Natural killer cell (primary cell): ENCODE measurements at regions not wholly inside any gene's neighbourhood (a gene's known extent, or its start where the extent isn't known, plus 50 kb on each side); places are given as distances from the start of the nearest gene placed in this dataset.
A peak's percentile ranks its signal among the peaks of the same experiment; 100 is the strongest.

Source experiments
- ATAC-seq, 3 donors: fragments of 150-1000 bp in 2 of 3; fragments of 200-7000 bp in 1 of 3; cut with Tn5 transposase; 1 replicate in 1 of 3; 2 replicates in 2 of 3; pipeline ENCODE4 v1.10.0; 2021; ENCODE audit warnings: mild to moderate bottlenecking in 2 of 3, moderate library complexity in 2 of 3
- DNase-seq, 2 donors: peaks; one replicate each; pipeline versions ENCODE4 v3.0.0 to v3.0.0-alpha.2; 2013 to 2021; ENCODE audit warnings: mixed read lengths in 1 of 2
- H3K27ac ChIP-seq: one replicate; pipeline ENCODE4 v1.5.1; 2013; ENCODE audit warnings: mild to moderate bottlenecking, low read length
- H3K27me3 ChIP-seq: one replicate; pipeline ENCODE4 v1.6.1; 2013; ENCODE audit warnings: low read length; ENCODE audit not compliant: control insufficient read depth, insufficient read depth
- H3K36me3 ChIP-seq: one replicate; pipeline ENCODE4 v1.6.1; 2013; ENCODE audit warnings: low read length; ENCODE audit not compliant: control insufficient read depth, insufficient read depth
- H3K4me1 ChIP-seq: one replicate; pipeline ENCODE4 v1.6.1; 2013; ENCODE audit warnings: low read length; ENCODE audit not compliant: control insufficient read depth, insufficient read depth
- H3K4me3 ChIP-seq: one replicate; pipeline ENCODE4 v1.5.1; 2013; ENCODE audit warnings: low read length
- H3K9me3 ChIP-seq: one replicate; pipeline ENCODE4 v1.6.1; 2013; ENCODE audit warnings: low read length; ENCODE audit not compliant: control insufficient read depth, insufficient read depth
- H3K27ac Mint-ChIP-seq, 2 donors: one replicate each; pipeline ENCODE4 v1.8.0; 2022; ENCODE audit warnings: mild to moderate bottlenecking in 2 of 2, mixed read lengths in 2 of 2, moderate library complexity in 1 of 2
- H3K27me3 Mint-ChIP-seq, 2 donors: one replicate each; pipeline ENCODE4 v1.8.0; 2022; ENCODE audit warnings: low read depth in 2 of 2, mixed read lengths in 2 of 2
- H3K36me3 Mint-ChIP-seq: one replicate; pipeline ENCODE4 v1.8.0; 2022; ENCODE audit warnings: mixed read lengths
- H3K4me1 Mint-ChIP-seq, 2 donors: one replicate each; pipeline ENCODE4 v1.8.0; 2022; ENCODE audit warnings: mixed read lengths in 2 of 2
- H3K4me3 Mint-ChIP-seq: one replicate; pipeline ENCODE4 v1.8.0; 2022; ENCODE audit warnings: mild to moderate bottlenecking, moderate library complexity, mixed read lengths
- H3K9me3 Mint-ChIP-seq, 2 donors: one replicate each; pipeline ENCODE4 v1.8.0; 2022; ENCODE audit warnings: mixed read lengths in 2 of 2
- WGBS: methylation state at CpG from one replicate; pipeline ENCODE4 v1.1.7; 2013; ENCODE audit warnings: missing lambda C conversion rate; ENCODE audit not compliant: insufficient coverage; 5-methylcytosine and 5-hydroxymethylcytosine counted together
- intact Hi-C: fragments of 100-400 bp; cut with micrococcal nuclease; formaldehyde crosslinking; loops from one replicate; pipeline ENCODE4 v1.14.2; 2022
- TF ChIP-seq, protein P1 (sequence below): fragments of 200-600 bp; IDR thresholded peaks from one replicate; pipeline ENCODE4 v1.8.0; 2022; ENCODE audit warnings: antibody characterized with exemption

GRCh38 chr17:55889271-55889670, 138.4 kb downstream of the PCTP start:
- H3K4me3 Mint-ChIP-seq, result no peak overlapping the region
- H3K27ac Mint-ChIP-seq, result no peak overlapping the region
- Histone ChIP-seq H3K27me3 (no peaks in the 10 kb centered on the region), H3K4me1 (no peaks in the 10 kb centered on the region), H3K27ac (no peak overlapping the region), H3K4me3 (no peak overlapping the region), H3K36me3 (no peaks in the 10 kb centered on the region), H3K9me3 (no peaks in the 10 kb centered on the region)
- DNase-seq, result no peak
- ATAC-seq, result no peak
- TF ChIP-seq, protein P1, sequence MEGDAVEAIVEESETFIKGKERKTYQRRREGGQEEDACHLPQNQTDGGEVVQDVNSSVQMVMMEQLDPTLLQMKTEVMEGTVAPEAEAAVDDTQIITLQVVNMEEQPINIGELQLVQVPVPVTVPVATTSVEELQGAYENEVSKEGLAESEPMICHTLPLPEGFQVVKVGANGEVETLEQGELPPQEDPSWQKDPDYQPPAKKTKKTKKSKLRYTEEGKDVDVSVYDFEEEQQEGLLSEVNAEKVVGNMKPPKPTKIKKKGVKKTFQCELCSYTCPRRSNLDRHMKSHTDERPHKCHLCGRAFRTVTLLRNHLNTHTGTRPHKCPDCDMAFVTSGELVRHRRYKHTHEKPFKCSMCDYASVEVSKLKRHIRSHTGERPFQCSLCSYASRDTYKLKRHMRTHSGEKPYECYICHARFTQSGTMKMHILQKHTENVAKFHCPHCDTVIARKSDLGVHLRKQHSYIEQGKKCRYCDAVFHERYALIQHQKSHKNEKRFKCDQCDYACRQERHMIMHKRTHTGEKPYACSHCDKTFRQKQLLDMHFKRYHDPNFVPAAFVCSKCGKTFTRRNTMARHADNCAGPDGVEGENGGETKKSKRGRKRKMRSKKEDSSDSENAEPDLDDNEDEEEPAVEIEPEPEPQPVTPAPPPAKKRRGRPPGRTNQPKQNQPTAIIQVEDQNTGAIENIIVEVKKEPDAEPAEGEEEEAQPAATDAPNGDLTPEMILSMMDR, result no peak
- H3K4me1 Mint-ChIP-seq, result no peaks in the 10 kb centered on the region
- no peaks in the 10 kb centered on the region for H3K27me3 Mint-ChIP-seq
- 50% methylated on average over 1 of the region's 1 CpG for WGBS
- intact Hi-C loops, result no loop called here
- H3K36me3 Mint-ChIP-seq, result no peaks in the 10 kb centered on the region
- peaks cover 0 to 3% of the 10 kb centered on the region in 2 donors for H3K9me3 Mint-ChIP-seq

DNA sequence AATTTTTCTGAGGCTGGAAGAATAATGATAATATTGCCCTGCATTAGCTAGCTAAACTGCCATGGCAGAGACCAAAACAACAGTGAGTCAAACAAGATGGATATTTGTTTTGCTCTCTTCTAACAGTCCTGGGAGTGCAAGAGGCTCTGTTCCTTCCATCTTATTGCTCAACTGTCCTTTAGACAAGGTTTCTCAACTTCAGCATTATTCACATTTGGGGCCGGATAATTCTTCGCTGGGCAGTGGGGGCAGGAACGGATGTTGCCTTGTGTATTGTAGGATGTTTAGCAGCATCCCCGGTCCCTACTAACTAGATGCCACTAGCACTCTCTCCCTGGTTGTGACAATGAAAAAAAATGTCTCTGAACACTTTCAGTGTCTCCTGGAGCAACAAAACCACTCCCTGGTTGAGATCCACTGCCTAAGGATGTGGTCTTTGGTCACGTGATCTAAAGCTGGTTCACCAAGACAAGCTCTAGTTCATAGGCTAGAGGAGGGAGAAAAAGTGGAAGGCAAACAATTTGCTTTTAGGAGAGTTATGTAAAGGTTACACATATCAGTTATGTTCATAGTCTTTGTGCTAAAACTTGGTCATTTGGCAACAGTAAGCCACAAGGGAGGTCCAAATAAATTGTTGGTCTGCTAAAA, 144.4 kb downstream of the PCTP start:
- no peaks in the 10 kb centered on the region for H3K27me3 ChIP-seq
- no peak overlapping the region for H3K4me3 ChIP-seq
- TF ChIP-seq, protein P1, result no peak
- Mint-ChIP-seq H3K27me3 (no peaks in the 10 kb centered on the region), H3K4me1 (no peaks in the 10 kb centered on the region), H3K36me3 (no peaks in the 10 kb centered on the region), H3K4me3 (no peak overlapping the region), H3K9me3 (peaks cover 0 to 3% of the 10 kb centered on the region in 2 donors), H3K27ac (no peak overlapping the region)
- WGBS, result 40% methylated on average over 2 of the region's 5 CpGs
- H3K36me3 ChIP-seq, result no peaks in the 10 kb centered on the region
- H3K9me3 ChIP-seq, result no peaks in the 10 kb centered on the region
- no peak overlapping the region for H3K27ac ChIP-seq
- no peaks in the 10 kb centered on the region for H3K4me1 ChIP-seq
- ATAC-seq (no peak), DNase-seq (peak in 1 of 2 donors; percentile 19)
- intact Hi-C loops, result no loop called here

- Mint-ChIP-seq H3K9me3 (peaks cover 0 to 2% of the 10 kb centered on the region in 2 donors), H3K36me3 (no peaks in the 10 kb centered on the region), H3K4me3 (no peak overlapping the region), H3K4me1 (no peaks in the 10 kb centered on the region), H3K27ac (no peak overlapping the region), H3K27me3 (no peaks in the 10 kb centered on the region)
- Histone ChIP-seq H3K27ac (no peak overlapping the region), H3K9me3 (no peaks in the 10 kb centered on the region), H3K4me3 (no peak overlapping the region), H3K27me3 (no peaks in the 10 kb centered on the region), H3K4me1 (no peaks in the 10 kb centered on the region), H3K36me3 (no peaks in the 10 kb centered on the region)
- TF ChIP-seq, protein P1, result no peak
- 91% methylated on average over 3 of the region's 4 CpGs for WGBS
- no peak for ATAC-seq
- intact Hi-C loops, result no loop called here
- no peak for DNase-seq
Measured at GRCh38 chr17:55897301-55897700, 146.4 kb downstream of the PCTP start.

GRCh38 chr17:55898195-55898594, 147.3 kb downstream of the PCTP start:
- Histone ChIP-seq H3K27me3 (no peaks in the 10 kb centered on the region), H3K36me3 (no peaks in the 10 kb centered on the region), H3K4me1 (no peaks in the 10 kb centered on the region), H3K9me3 (no peaks in the 10 kb centered on the region), H3K4me3 (no peak overlapping the region), H3K27ac (no peak overlapping the region)
- TF ChIP-seq, protein P1, result no peak
- ATAC-seq (no peak), DNase-seq (no peak)
- intact Hi-C loops, result no loop called here
- no peaks in the 10 kb centered on the region for H3K4me1 Mint-ChIP-seq
- no peaks in the 10 kb centered on the region for H3K27me3 Mint-ChIP-seq
- H3K9me3 Mint-ChIP-seq, result peaks cover 0 to 2% of the 10 kb centered on the region in 2 donors
- WGBS, result 50% methylated on average over 1 of the region's 1 CpG
- no peak overlapping the region for H3K27ac Mint-ChIP-seq
- H3K36me3 Mint-ChIP-seq, result no peaks in the 10 kb centered on the region
- H3K4me3 Mint-ChIP-seq, result no peak overlapping the region
